ENCODE measurements at regions not wholly inside any gene's neighbourhood (a gene's known extent, or its start where the extent isn't known, plus 50 kb on each side); places are given as distances from the start of the nearest gene placed in this dataset.
"Not testable (repeated sequence)": the region's sequence is repeated elsewhere in the genome, so short reads cannot be mapped to it uniquely, and the experiment has no call there.

DNA sequence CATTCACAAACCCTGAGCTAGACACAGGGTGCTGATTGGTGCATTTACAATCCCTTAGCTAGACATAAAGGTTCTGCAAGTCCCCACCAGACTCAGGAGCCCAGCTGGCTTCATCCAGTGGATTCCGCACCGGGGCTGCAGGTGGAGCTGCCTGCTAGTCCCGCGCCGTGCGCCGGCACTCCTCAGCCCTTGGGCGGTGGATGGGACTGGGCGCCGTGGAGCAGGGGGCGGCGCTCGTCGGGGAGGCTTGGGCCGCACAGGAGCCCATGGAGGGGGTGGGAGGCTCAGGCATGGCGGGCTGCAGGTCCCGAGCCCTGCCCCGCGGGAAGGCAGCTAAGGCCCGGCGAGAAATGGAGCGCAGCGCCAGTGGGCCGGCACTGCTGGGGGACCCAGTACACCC is 725.7 kb downstream of the TBC1D22A start:
- not testable (repeated sequence) for TF ChIP-seq EZH2 (IDR thresholded peaks at IDR 0.05; ENCODE audit: insufficient read depth, poor library complexity, severe bottlenecking); EZH2phosphoT487 (IDR thresholded peaks at IDR 0.05; ENCODE audit: insufficient read depth, low read depth)
